ENCODE measurements at regions not wholly inside any gene's neighbourhood (a gene's known extent, or its start where the extent isn't known, plus 50 kb on each side); places are given as distances from the start of the nearest gene placed in this dataset.

DNA sequence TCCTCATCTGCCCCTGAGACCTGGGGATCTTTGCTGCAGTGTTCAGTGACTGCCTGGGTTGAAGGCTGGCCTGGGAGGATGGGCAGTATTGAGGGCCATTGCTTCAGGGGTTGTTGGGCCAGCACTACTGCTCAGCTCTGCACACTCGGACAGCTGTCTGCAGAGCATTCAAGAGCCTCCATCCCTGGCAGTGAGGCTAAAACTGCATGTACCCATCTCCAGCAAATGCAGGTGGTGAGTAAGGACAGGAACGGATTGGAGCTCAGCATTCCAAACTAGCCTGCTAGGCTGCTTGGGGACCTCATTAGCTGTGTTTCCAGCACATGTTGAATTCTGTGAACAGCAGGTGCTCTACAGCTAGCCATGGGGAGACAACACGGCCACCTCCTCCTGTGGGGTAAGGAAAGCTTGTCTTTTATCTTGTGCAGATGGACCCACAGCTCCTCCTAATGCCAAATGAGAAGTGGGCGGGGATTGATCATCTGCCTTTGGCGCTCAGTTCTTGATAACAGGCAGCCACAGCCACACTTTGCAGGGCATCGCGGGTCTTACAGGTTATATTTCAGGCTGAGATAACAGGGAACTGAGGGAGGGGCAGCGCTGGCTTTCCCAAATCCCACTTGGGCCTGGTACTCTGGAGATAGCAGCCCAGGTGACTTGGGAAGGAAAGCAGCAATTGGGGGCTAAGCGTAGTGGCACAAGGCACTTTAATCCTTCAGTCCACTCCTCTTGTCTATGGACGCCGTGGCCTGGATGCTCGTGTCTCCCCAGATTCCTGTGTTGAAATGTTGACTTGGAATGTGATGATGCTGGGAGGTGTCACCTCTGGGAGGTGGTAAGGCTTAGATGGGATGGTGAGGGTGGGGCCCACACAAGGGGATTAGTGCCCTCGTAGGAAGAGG lies 254.5 kb upstream of the B3GAT1 start:
- H3K9me3 Mint-ChIP-seq = no peaks in the 10 kb centered on the region
- ATAC-seq (ENCODE audit: low read depth) (no peak), DNase-seq (no peak)
- no peaks in the 10 kb centered on the region for H3K4me1 Mint-ChIP-seq
- no peak overlapping the region for H3K4me3 Mint-ChIP-seq
- H3K36me3 Mint-ChIP-seq = no peaks in the 10 kb centered on the region
- no peak overlapping the region for H3K27ac Mint-ChIP-seq
- POLR2A ChIA-PET = no interaction called here
- peaks cover 11% of the 10 kb centered on the region for H3K27me3 Mint-ChIP-seq

GRCh38 chr11:134665571-134666270 lies 253.7 kb upstream of the B3GAT1 start:
- ATAC-seq (ENCODE audit: low read depth) (no peak), DNase-seq (no peak)
- Mint-ChIP-seq H3K27me3 (peaks cover 6% of the 10 kb centered on the region), H3K36me3 (no peaks in the 10 kb centered on the region), H3K9me3 (no peaks in the 10 kb centered on the region), H3K4me3 (no peak overlapping the region), H3K27ac (no peak overlapping the region), H3K4me1 (no peaks in the 10 kb centered on the region)
- POLR2A ChIA-PET = no interaction called here

GRCh38 chr11:134665188-134665535 lies 253.1 kb upstream of the B3GAT1 start:
- no peak for DNase-seq
- Mint-ChIP-seq H3K27ac (no peak overlapping the region), H3K27me3 (peaks cover 2% of the 10 kb centered on the region), H3K4me3 (no peak overlapping the region), H3K36me3 (no peaks in the 10 kb centered on the region), H3K9me3 (no peaks in the 10 kb centered on the region), H3K4me1 (no peaks in the 10 kb centered on the region)
- ATAC-seq (ENCODE audit: low read depth) = no peak
- POLR2A ChIA-PET = no interaction called here

DNA sequence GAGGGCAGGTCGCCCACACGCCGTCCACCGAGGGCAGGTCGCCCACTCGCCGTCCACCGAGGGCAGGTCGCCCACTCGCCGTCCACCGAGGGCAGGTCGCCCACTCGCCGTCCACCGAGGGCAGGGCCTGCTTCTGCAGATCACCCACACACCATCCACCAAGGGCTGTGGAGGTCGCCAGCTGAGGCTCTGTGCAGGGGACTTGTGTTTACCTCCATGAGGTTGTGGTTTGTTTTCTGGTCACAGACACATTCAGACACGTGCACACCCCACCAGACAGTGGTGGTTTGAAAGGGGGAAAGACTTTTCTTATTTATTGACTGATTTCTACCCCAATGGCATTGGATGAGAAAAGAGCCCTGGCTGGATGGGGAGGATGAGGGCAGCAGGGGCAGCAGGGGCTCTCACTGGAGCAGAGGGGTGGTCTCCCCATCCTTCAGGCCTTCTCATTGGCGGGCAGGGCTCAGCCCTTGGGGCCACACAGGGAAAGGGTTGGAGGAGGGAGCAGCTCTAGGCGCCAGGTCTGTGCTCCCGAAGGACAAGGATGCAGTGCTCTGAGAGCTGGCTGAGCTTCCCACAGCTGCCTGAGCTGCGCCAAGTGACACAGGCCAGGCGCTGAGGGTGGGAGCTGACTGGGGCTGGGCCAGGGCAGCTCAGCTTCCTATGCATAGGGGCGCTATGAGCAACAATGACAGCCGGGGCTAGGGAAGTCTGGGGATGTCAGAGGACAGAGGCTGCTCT lies 252.6 kb upstream of the B3GAT1 start:
- H3K4me1 Mint-ChIP-seq = no peaks in the 10 kb centered on the region
- POLR2A ChIA-PET = no interaction called here
- peaks cover 2% of the 10 kb centered on the region for H3K27me3 Mint-ChIP-seq
- H3K4me3 Mint-ChIP-seq = no peak overlapping the region
- DNase-seq (no peak), ATAC-seq (ENCODE audit: low read depth) (no peak)
- peaks cover 1% of the 10 kb centered on the region for H3K9me3 Mint-ChIP-seq
- H3K36me3 Mint-ChIP-seq = no peaks in the 10 kb centered on the region
- H3K27ac Mint-ChIP-seq = no peak overlapping the region

DNA sequence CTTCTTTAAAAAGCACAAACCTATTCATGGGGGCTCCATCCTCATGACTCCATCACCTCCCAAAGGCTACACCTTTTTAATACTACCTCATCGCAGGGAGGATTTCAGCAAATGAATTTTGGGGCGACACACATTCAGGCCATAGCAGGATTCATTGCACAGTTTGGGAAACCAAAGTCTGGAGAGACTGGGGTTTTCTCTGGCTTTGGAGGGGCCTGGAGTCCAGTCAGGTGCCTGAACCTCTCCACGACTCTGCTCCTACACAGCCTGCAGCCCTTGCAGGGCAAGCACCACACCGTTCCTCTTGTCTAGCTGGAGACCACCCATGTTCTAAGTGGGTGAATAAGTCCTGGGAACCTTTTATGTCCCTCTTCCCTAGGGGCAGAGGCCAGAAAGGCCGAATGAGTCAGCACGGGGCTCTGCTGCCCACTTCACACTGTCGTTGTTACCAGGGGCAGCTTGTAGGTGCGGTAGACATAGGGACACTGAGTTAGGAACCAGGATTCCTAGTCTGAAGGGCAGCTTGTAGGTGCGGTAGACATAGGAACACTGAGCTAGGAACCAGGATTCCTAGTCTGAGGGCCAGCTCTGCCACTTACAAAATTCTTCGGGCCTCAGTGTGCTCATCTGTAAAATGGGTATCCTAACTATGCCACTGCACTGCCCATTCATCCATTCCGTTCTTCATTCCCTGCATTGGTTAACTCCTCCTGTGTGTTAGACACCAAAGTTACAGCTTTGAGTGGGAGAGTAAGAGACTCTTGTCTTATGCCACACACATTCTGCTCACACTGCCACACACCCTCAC lies 251.7 kb upstream of the B3GAT1 start:
- H3K9me3 Mint-ChIP-seq = peaks cover 1% of the 10 kb centered on the region
- H3K27me3 Mint-ChIP-seq = peaks cover 2% of the 10 kb centered on the region
- no peak overlapping the region for H3K4me3 Mint-ChIP-seq
- ATAC-seq (ENCODE audit: low read depth) (no peak), DNase-seq (no peak)
- POLR2A ChIA-PET = no interaction called here
- no peaks in the 10 kb centered on the region for H3K36me3 Mint-ChIP-seq
- no peak overlapping the region for H3K27ac Mint-ChIP-seq
- H3K4me1 Mint-ChIP-seq = no peaks in the 10 kb centered on the region

DNA sequence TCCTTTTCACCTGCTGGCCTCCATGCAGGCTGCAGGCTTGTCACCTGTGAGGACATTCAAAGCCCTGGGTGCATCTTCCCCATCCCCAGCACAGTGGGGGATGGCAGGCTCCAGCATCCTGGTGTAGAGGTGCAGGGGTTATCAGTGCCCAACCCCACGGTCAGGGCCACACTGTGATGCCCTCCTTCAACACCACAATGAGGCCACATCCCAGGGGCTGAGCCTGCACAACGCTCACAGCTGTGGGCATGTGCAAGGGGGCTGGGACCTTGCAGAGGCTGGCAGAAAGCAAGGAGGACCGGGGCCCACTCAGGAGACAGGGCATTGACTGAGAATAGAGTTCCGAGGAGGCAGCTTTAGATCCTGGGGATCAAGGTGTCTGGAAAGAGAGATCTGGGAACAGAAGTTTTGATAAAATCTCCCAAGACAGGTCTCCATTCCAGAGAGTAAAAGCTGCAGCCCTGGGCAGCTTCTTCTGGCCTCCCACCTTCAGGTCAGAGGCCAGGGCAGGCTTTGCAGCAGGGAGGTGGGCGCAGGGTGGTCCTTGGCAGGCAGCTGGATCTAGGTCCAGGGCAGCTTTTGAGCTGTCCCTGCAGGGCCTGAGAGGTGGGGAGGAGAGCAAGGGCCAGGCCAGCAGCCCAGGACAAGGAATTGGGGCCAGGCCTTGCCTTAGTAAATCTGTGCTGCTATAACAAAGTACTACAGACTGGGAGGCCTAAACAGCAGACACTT lies 250.8 kb upstream of the B3GAT1 start:
- Mint-ChIP-seq H3K36me3 (no peaks in the 10 kb centered on the region), H3K9me3 (peaks cover 1% of the 10 kb centered on the region), H3K27ac (no peak overlapping the region), H3K27me3 (peaks cover 2% of the 10 kb centered on the region), H3K4me3 (no peak overlapping the region), H3K4me1 (no peaks in the 10 kb centered on the region)
- ATAC-seq (ENCODE audit: low read depth) (no peak), DNase-seq (no peak)
- POLR2A ChIA-PET = no interaction called here

GRCh38 chr11:134661660-134662059 lies 249.6 kb upstream of the B3GAT1 start:
- DNase-seq = no peak
- ATAC-seq (ENCODE audit: low read depth) = no peak
- Mint-ChIP-seq H3K4me1 (no peaks in the 10 kb centered on the region), H3K27ac (no peak overlapping the region), H3K27me3 (no peaks in the 10 kb centered on the region), H3K9me3 (peaks cover 1% of the 10 kb centered on the region), H3K36me3 (no peaks in the 10 kb centered on the region), H3K4me3 (no peak overlapping the region)
- POLR2A ChIA-PET = no interaction called here

DNA sequence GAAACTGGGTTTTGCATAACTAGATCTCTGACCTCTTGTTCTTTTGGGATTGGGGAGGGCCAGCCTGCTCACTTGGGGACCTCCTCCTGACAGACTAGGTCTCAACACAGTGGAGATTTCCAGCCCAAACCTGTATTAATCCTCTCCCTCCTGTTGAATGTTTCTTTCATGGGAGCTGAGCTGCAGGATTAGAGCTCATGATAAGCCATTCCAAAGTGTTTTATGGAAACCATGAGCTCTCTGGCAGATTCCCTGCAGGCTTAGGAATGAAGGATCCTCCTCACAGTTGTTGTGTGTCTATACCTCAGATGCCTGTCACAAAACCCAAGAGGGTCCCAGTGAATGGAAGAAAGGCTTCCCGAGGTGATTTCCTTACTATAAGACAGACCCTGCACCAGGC lies 248.4 kb upstream of the B3GAT1 start:
- H3K4me3 Mint-ChIP-seq = no peak overlapping the region
- H3K4me1 Mint-ChIP-seq = no peaks in the 10 kb centered on the region
- H3K36me3 Mint-ChIP-seq = no peaks in the 10 kb centered on the region
- H3K9me3 Mint-ChIP-seq = peaks cover 4% of the 10 kb centered on the region
- ATAC-seq (ENCODE audit: low read depth) (no peak), DNase-seq (no peak)
- no peak overlapping the region for H3K27ac Mint-ChIP-seq
- POLR2A ChIA-PET = no interaction called here
- H3K27me3 Mint-ChIP-seq = no peaks in the 10 kb centered on the region

GRCh38 chr11:134659882-134660281 lies 247.8 kb upstream of the B3GAT1 start:
- H3K4me3 Mint-ChIP-seq = no peak overlapping the region
- ATAC-seq (ENCODE audit: low read depth) = no peak
- peaks cover 3% of the 10 kb centered on the region for H3K27me3 Mint-ChIP-seq
- no peaks in the 10 kb centered on the region for H3K36me3 Mint-ChIP-seq
- DNase-seq = no peak
- peaks cover 4% of the 10 kb centered on the region for H3K9me3 Mint-ChIP-seq
- POLR2A ChIA-PET = no interaction called here
- no peak overlapping the region for H3K27ac Mint-ChIP-seq
- H3K4me1 Mint-ChIP-seq = peaks cover under 1% of the 10 kb centered on the region

GRCh38 chr11:134658481-134659225 lies 246.6 kb upstream of the B3GAT1 start:
- Mint-ChIP-seq H3K4me3 (no peak overlapping the region), H3K27ac (no peak overlapping the region), H3K36me3 (no peaks in the 10 kb centered on the region), H3K9me3 (peaks cover 4% of the 10 kb centered on the region), H3K27me3 (peaks cover 11% of the 10 kb centered on the region), H3K4me1 (peaks cover 8% of the 10 kb centered on the region)
- DNase-seq (no peak), ATAC-seq (ENCODE audit: low read depth) (no peak)
- POLR2A ChIA-PET = no interaction called here

- POLR2A ChIA-PET = no interaction called here
- Mint-ChIP-seq H3K4me3 (no peak overlapping the region), H3K27ac (no peak overlapping the region), H3K9me3 (peaks cover 4% of the 10 kb centered on the region), H3K4me1 (peaks cover 8% of the 10 kb centered on the region), H3K27me3 (peaks cover 15% of the 10 kb centered on the region), H3K36me3 (no peaks in the 10 kb centered on the region)
- DNase-seq (no peak), ATAC-seq (ENCODE audit: low read depth) (no peak)
Measured at GRCh38 chr11:134657631-134658030, 245.6 kb upstream of the B3GAT1 start.

- DNase-seq (no peak), ATAC-seq (ENCODE audit: low read depth) (no peak)
- Mint-ChIP-seq H3K4me3 (no peak overlapping the region), H3K36me3 (no peaks in the 10 kb centered on the region), H3K27me3 (peaks cover 18% of the 10 kb centered on the region), H3K9me3 (peaks cover 4% of the 10 kb centered on the region), H3K4me1 (peaks cover 8% of the 10 kb centered on the region), H3K27ac (no peak overlapping the region)
- POLR2A ChIA-PET = no interaction called here
Measured at GRCh38 chr11:134656861-134657540, 245.0 kb upstream of the B3GAT1 start.

Measured in activated naive CD8-positive, alpha-beta T cell treated with anti-CD3 and anti-CD28 coated beads, Interleukin-2, amount 10 ng/mL, durations not matched to agents 7 days and 5 days (primary cell).